B cell (primary cell): ENCODE measurements at regions not wholly inside any gene's neighbourhood (a gene's known extent, or its start where the extent isn't known, plus 50 kb on each side); places are given as distances from the start of the nearest gene placed in this dataset.

Experiments
- ATAC-seq: fragments of 200-7000 bp; cut with Tn5 transposase; one replicate; pipeline ENCODE4 v1.10.0; 2021; ENCODE audit warnings: low read depth, mild to moderate bottlenecking, moderate number of reproducible peaks, moderate library complexity
- CTCF ChIA-PET: fragments of 350-600 bp; sonication (Branson Sonifier 250); formaldehyde crosslinking; loops from one replicate; lab custom pipeline; 2021; ENCODE audit warnings: antibody characterized with exemption, inconsistent platforms; lab: Charles Lee
- POLR2A ChIA-PET: fragments of 350-600 bp; sonication (Branson Sonifier 250); formaldehyde crosslinking; loops from one replicate; lab custom pipeline; 2021; ENCODE audit warnings: antibody characterized with exemption; lab: Charles Lee
- DNase-seq: peaks from one replicate; pipeline ENCODE4 v3.0.0; 2013
- H2AFZ ChIP-seq: 2 replicates; pipeline ENCODE4 v1.6.1; 2012; ENCODE audit warnings: mild to moderate bottlenecking, low read depth, low read length; ENCODE audit not compliant: insufficient read depth, poor library complexity, severe bottlenecking
- H3K27ac ChIP-seq, 2 donors: 1 replicate in 1 of 2; 2 replicates in 1 of 2; pipeline ENCODE4 v1.5.1; 2012 to 2013; ENCODE audit warnings: low read length in 2 of 2, mild to moderate bottlenecking in 2 of 2, moderate library complexity in 1 of 2
- H3K27me3 ChIP-seq, 4 experiments: fragments of 200-600 bp in 1 of 4; sonication (generic) in 1 of 4; replicated peaks in 1 of 4; 1 replicate in 2 of 4; 2 replicates in 2 of 4; pipeline versions ENCODE4 v1.6.1 to v1.7.0; 2013 to 2016; ENCODE audit warnings: low read length in 3 of 4, mild to moderate bottlenecking in 2 of 4, mixed read lengths in 1 of 4, moderate library complexity in 1 of 4; ENCODE audit not compliant: insufficient read depth in 4 of 4, control insufficient read depth in 3 of 4; ENCODE audit errors: control extremely low read depth in 1 of 4
- H3K36me3 ChIP-seq, 2 experiments: replicated peaks in 1 of 2; 1 replicate in 1 of 2; 2 replicates in 1 of 2; pipeline versions ENCODE4 v1.6.1 to v1.7.1; 2013; ENCODE audit warnings: low read length in 1 of 2; ENCODE audit not compliant: insufficient read depth in 2 of 2, control insufficient read depth in 1 of 2; ENCODE audit errors: control extremely low read depth in 1 of 2, extremely low read depth in 1 of 2
- H3K4me1 ChIP-seq, 2 donors: fragments of 200-600 bp in 1 of 2; sonication (generic) in 1 of 2; 1 replicate in 1 of 2; 2 replicates in 1 of 2; pipeline versions ENCODE4 v1.5.1 to v1.6.1; 2013 to 2017; ENCODE audit warnings: low read length in 2 of 2; ENCODE audit not compliant: control insufficient read depth in 2 of 2, insufficient read depth in 2 of 2
- H3K4me2 ChIP-seq: replicated peaks from 2 replicates; pipeline ENCODE3; 2012; ENCODE audit warnings: mild to moderate bottlenecking, low read depth, low read length; ENCODE audit not compliant: poor library complexity, severe bottlenecking
- H3K4me3 ChIP-seq, 5 experiments: fragments of 200-600 bp in 1 of 5; sonication (generic) in 1 of 5; 1 replicate in 3 of 5; 2 replicates in 2 of 5; pipeline versions ENCODE4 v1.5.1 to v1.7.0; 2011 to 2016; ENCODE audit warnings: low read length in 4 of 5, mild to moderate bottlenecking in 4 of 5, low read depth in 2 of 5, control low read depth in 1 of 5, moderate library complexity in 1 of 5; ENCODE audit not compliant: insufficient read depth in 1 of 5; ENCODE audit errors: control extremely low read depth in 1 of 5, extremely low read depth in 1 of 5
- H3K79me2 ChIP-seq: fragments of 200-600 bp; sonication (generic); one replicate; pipeline ENCODE4 v1.6.0; 2016; ENCODE audit warnings: low read length; ENCODE audit not compliant: control insufficient read depth, insufficient read depth
- H3K9ac ChIP-seq: fragments of 200-600 bp; sonication (generic); 2 replicates; pipeline ENCODE4 v1.6.1; 2017; ENCODE audit warnings: mild to moderate bottlenecking, low read length, moderate library complexity
- H3K9me3 ChIP-seq, 3 donors: one replicate each; pipeline versions ENCODE4 v1.6.1 to v1.7.1; 2013; ENCODE audit warnings: low read length in 2 of 3; ENCODE audit not compliant: control insufficient read depth in 2 of 3, insufficient read depth in 1 of 3; ENCODE audit errors: control extremely low read depth in 1 of 3
- H4K20me1 ChIP-seq: 2 replicates; pipeline ENCODE4 v1.6.0; 2012; ENCODE audit warnings: mild to moderate bottlenecking, low read length; ENCODE audit not compliant: insufficient read depth, control insufficient read depth, poor library complexity, severe bottlenecking
- H3K27ac Mint-ChIP-seq: one replicate; pipeline ENCODE4 v1.8.0; 2021; ENCODE audit warnings: mixed read lengths
- H3K27me3 Mint-ChIP-seq: one replicate; pipeline ENCODE4 v1.8.0; 2021; ENCODE audit warnings: mixed read lengths
- H3K4me1 Mint-ChIP-seq: one replicate; pipeline ENCODE4 v1.8.0; 2021; ENCODE audit warnings: mixed read lengths
- H3K4me3 Mint-ChIP-seq: one replicate; pipeline ENCODE4 v1.8.0; 2021; ENCODE audit warnings: mixed read lengths
- H3K9me3 Mint-ChIP-seq: one replicate; pipeline ENCODE4 v1.8.0; 2022; ENCODE audit warnings: mixed read lengths; ENCODE audit not compliant: insufficient read depth
- CTCF ChIP-seq: fragments of 200-600 bp; IDR thresholded peaks from one replicate; pipeline ENCODE4 v1.8.0; 2022; ENCODE audit warnings: antibody characterized with exemption, mild to moderate bottlenecking
- EZH2 ChIP-seq: IDR thresholded peaks from 2 replicates; pipeline ENCODE4 v1.6.1; 2012; ENCODE audit warnings: borderline replicate concordance, low read depth, mild to moderate bottlenecking, moderate library complexity, low read length; ENCODE audit not compliant: insufficient read depth, poor library complexity, severe bottlenecking
- WGBS: methylation state at CpG from one replicate; pipeline ENCODE4 v1.1.5; 2013; ENCODE audit warnings: missing lambda C conversion rate; ENCODE audit not compliant: insufficient coverage; 5-methylcytosine and 5-hydroxymethylcytosine counted together
- intact Hi-C: fragments of 100-400 bp; cut with micrococcal nuclease; formaldehyde crosslinking; loops from one replicate; pipeline ENCODE4 v1.10.0; 2022

GRCh38 chr12:3361146-3361545, 129.9 kb upstream of the PRMT8 start:
- Histone ChIP-seq H3K79me2 (no peaks in the 10 kb centered on the region), H3K4me3 (no peak overlapping the region), H3K4me1 (no peaks in the 10 kb centered on the region), H2AFZ (no peak overlapping the region), H3K27me3 (peaks cover 0 to 28% (median 3%) of the 10 kb centered on the region in 4 experiments), H3K36me3 (no peaks in the 10 kb centered on the region), H3K4me2 (no peak overlapping the region), H4K20me1 (no peaks in the 10 kb centered on the region), H3K9me3 (peaks cover 0 to 10% (median 0%) of the 10 kb centered on the region in 3 donors), H3K9ac (no peak overlapping the region), H3K27ac (no peak overlapping the region)
- peaks cover 26% of the 10 kb centered on the region for H3K27me3 Mint-ChIP-seq
- intact Hi-C loops, result no loop called here
- WGBS, result 56% methylated on average over 1 of the region's 6 CpGs
- ChIA-PET CTCF (no interaction called here), POLR2A (no interaction called here)
- no peak for TF ChIP-seq EZH2
- no peak for TF ChIP-seq CTCF
- H3K4me1 Mint-ChIP-seq, result peaks cover 10% of the 10 kb centered on the region
- ATAC-seq (no peak), DNase-seq (no peak)
- H3K4me3 Mint-ChIP-seq, result no peak overlapping the region
- no peak overlapping the region for H3K27ac Mint-ChIP-seq
- no peaks in the 10 kb centered on the region for H3K9me3 Mint-ChIP-seq

- DNase-seq (no peak), ATAC-seq (no peak)
- Histone ChIP-seq H3K27me3 (peaks cover 0 to 38% (median 7%) of the 10 kb centered on the region in 4 experiments), H2AFZ (no peak overlapping the region), H3K4me3 (no peak overlapping the region), H3K36me3 (no peaks in the 10 kb centered on the region), H3K9me3 (peaks cover 0 to 10% (median 0%) of the 10 kb centered on the region in 3 donors), H3K4me2 (no peak overlapping the region), H3K9ac (no peak overlapping the region), H3K79me2 (no peaks in the 10 kb centered on the region), H3K4me1 (no peaks in the 10 kb centered on the region), H4K20me1 (no peaks in the 10 kb centered on the region), H3K27ac (no peak overlapping the region)
- Mint-ChIP-seq H3K9me3 (no peaks in the 10 kb centered on the region), H3K27me3 (peaks cover 26% of the 10 kb centered on the region), H3K27ac (no peak overlapping the region), H3K4me3 (no peak overlapping the region), H3K4me1 (peaks cover 10% of the 10 kb centered on the region)
- POLR2A ChIA-PET, result no interaction called here
- CTCF ChIA-PET, result no interaction called here
- no peak for TF ChIP-seq CTCF
- TF ChIP-seq EZH2, result no peak
- WGBS, result 91% methylated on average over 6 of the region's 6 CpGs
- intact Hi-C loops, result no loop called here
These were observed 128.3 kb upstream of the PRMT8 start for GRCh38 chr12:3362737-3363136.
